CD4-positive, alpha-beta memory T cell (primary cell): ENCODE measurements at regions not wholly inside any gene's neighbourhood (a gene's known extent, or its start where the extent isn't known, plus 50 kb on each side); places are given as distances from the start of the nearest gene placed in this dataset.
"Not testable (repeated sequence)": the region's sequence is repeated elsewhere in the genome, so short reads cannot be mapped to it uniquely, and the experiment has no call there.

Experiments used
- CTCF ChIA-PET: fragments of 350-600 bp; sonication (Branson Sonifier 250); formaldehyde crosslinking; loops from one replicate; lab custom pipeline; 2021; ENCODE audit warnings: inconsistent platforms; ENCODE audit not compliant: partially characterized antibody; lab: Charles Lee
- POLR2A ChIA-PET: fragments of 350-600 bp; sonication (Branson Sonifier 250); formaldehyde crosslinking; loops from one replicate; lab custom pipeline; 2021; ENCODE audit not compliant: partially characterized antibody; lab: Charles Lee
- DNase-seq, 5 donors: peaks; one replicate each; pipeline versions ENCODE4 v3.0.0 to v3.0.0-alpha.2; 2020 to 2022; ENCODE audit warnings: mixed read lengths in 1 of 5
- H3K27ac ChIP-seq: one replicate; pipeline ENCODE4 v1.7.0; 2013; ENCODE audit warnings: low read depth, low read length
- H3K27me3 ChIP-seq: 2 replicates; pipeline ENCODE4 v1.7.0; 2013; ENCODE audit warnings: mild to moderate bottlenecking, low read length, moderate library complexity; ENCODE audit not compliant: insufficient read depth
- H3K36me3 ChIP-seq: 2 replicates; pipeline ENCODE4 v1.7.0; 2013; ENCODE audit warnings: mild to moderate bottlenecking, low read length, moderate library complexity; ENCODE audit not compliant: insufficient read depth
- H3K4me1 ChIP-seq: 2 replicates; pipeline ENCODE4 v1.7.0; 2013; ENCODE audit warnings: mild to moderate bottlenecking, low read length, moderate library complexity; ENCODE audit not compliant: insufficient read depth
- H3K4me3 ChIP-seq, 2 donors: one replicate each; pipeline ENCODE4 v1.7.0; 2013; ENCODE audit warnings: low read length in 2 of 2, mild to moderate bottlenecking in 1 of 2
- H3K9me3 ChIP-seq, 2 donors: one replicate each; pipeline ENCODE4 v1.7.0; 2013; ENCODE audit warnings: low read length in 2 of 2, control low read depth in 1 of 2; ENCODE audit not compliant: control insufficient read depth in 1 of 2
- H3K27ac Mint-ChIP-seq, 7 donors: one replicate each; pipeline ENCODE4 v1.8.0; 2020 to 2021; ENCODE audit warnings: mixed read lengths in 7 of 7, mild to moderate bottlenecking in 6 of 7, inconsistent platforms in 3 of 7, moderate library complexity in 3 of 7
- H3K27me3 Mint-ChIP-seq, 2 donors: one replicate each; pipeline ENCODE4 v1.8.0; 2020 to 2021; ENCODE audit warnings: mixed read lengths in 2 of 2
- H3K36me3 Mint-ChIP-seq, 2 donors: one replicate each; pipeline ENCODE4 v1.8.0; 2020 to 2021; ENCODE audit warnings: mixed read lengths in 2 of 2, inconsistent platforms in 1 of 2, mild to moderate bottlenecking in 1 of 2
- H3K4me1 Mint-ChIP-seq, 4 donors: one replicate each; pipeline ENCODE4 v1.8.0; 2020 to 2021; ENCODE audit warnings: mixed read lengths in 4 of 4, mild to moderate bottlenecking in 1 of 4
- H3K4me3 Mint-ChIP-seq, 8 donors: one replicate each; pipeline ENCODE4 v1.8.0; 2020 to 2021; ENCODE audit warnings: mixed read lengths in 8 of 8, mild to moderate bottlenecking in 7 of 8, moderate library complexity in 6 of 8, inconsistent platforms in 3 of 8
- H3K9me3 Mint-ChIP-seq, 8 donors: one replicate each; pipeline ENCODE4 v1.8.0; 2020 to 2021; ENCODE audit warnings: mixed read lengths in 8 of 8, mild to moderate bottlenecking in 5 of 8, inconsistent platforms in 3 of 8, moderate library complexity in 1 of 8
- intact Hi-C: fragments of 100-400 bp; cut with micrococcal nuclease; formaldehyde crosslinking; loops from one replicate; pipeline ENCODE4 v1.15.1; 2023

DNA sequence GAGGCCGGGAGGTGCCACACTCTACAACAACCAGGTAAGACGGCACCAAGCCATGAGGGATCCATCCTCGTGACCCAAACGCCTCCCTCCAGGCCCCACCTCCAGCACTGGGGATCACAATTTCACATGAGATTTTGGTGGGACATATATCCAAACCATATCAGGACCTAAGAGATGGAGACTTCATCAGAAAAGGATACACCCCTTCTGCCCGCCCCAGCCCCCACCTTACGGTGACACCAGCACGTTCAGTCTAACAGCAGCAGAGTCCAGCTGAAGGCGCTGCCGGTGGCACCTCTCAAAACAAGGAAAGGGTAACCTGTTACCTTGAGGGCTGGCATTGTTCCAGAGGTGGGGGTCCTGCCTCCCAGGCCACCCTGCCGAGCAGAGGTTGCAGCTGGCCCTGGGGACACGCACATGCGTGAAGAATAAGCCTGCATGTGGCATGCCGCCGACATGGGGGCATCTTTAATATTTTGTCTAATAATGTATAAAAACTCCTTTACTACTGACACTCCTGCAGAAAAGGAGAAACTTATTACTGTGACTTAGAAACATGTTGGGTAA, 154.4 kb downstream of the GALR1 start:
- no peaks in the 10 kb centered on the region for H3K4me1 Mint-ChIP-seq
- ChIA-PET CTCF (no interaction called here), POLR2A (no interaction called here)
- Histone ChIP-seq H3K36me3 (no peaks in the 10 kb centered on the region), H3K4me3 (no peak overlapping the region), H3K27ac (no peak overlapping the region), H3K27me3 (no peaks in the 10 kb centered on the region), H3K9me3 (no peaks in the 10 kb centered on the region), H3K4me1 (no peaks in the 10 kb centered on the region)
- no peak overlapping the region for H3K4me3 Mint-ChIP-seq
- H3K36me3 Mint-ChIP-seq, result no peaks in the 10 kb centered on the region
- intact Hi-C loops, result no loop called here
- no peak overlapping the region for H3K27ac Mint-ChIP-seq
- no peak for DNase-seq
- peaks cover 2% of the 10 kb centered on the region in 2 donors for H3K27me3 Mint-ChIP-seq
- no peaks in the 10 kb centered on the region for H3K9me3 Mint-ChIP-seq

DNA sequence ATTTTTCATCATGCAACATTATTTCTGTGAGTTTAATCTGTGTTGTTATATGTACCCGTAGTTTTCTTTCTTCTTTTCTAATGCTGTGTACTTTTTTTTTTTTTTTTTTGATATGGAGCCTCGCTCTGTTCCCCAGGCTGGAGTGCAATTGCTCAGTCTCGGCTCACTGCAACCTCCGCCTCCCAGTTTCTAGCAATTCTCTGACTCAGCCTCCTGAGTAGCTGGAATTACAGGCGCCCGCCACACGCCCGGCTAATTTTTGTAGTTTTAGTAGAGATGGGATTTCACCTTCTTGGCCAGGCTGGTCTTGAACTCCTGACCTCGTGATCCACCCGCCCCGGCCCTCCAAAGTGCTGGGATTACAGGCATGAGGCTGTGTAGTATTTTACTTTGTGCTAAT, 155.4 kb downstream of the GALR1 start:
- Histone ChIP-seq H3K4me1 (no peaks in the 10 kb centered on the region), H3K36me3 (no peaks in the 10 kb centered on the region), H3K4me3 (no peak overlapping the region), H3K9me3 (no peaks in the 10 kb centered on the region), H3K27me3 (no peaks in the 10 kb centered on the region), H3K27ac (no peak overlapping the region)
- POLR2A ChIA-PET, result no interaction called here
- Mint-ChIP-seq H3K27ac (no peak overlapping the region), H3K27me3 (peaks cover 2% of the 10 kb centered on the region in 2 donors), H3K9me3 (no peaks in the 10 kb centered on the region), H3K36me3 (no peaks in the 10 kb centered on the region), H3K4me1 (no peaks in the 10 kb centered on the region), H3K4me3 (no peak overlapping the region)
- CTCF ChIA-PET, result no interaction called here
- DNase-seq, result no peak
- intact Hi-C loops, result no loop called here

DNA sequence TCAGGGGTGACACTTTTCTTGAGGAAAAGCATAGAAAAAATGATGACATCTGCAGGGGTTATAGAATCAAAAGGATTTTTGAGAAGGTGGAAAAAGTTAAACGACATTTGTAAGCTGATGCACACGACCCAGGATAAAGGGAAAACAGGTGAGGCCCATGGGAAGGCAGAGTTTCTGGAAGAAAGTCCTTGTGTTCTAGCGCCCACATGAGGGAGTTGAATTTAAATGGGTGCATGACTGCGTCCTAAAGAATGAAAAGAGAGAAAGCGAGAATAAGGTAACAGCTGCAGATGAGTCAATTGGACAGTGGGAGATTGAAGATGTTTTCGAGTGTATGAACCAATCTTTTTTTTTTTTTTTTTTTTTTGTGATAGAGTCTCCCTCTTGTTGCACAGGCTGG, 158.1 kb downstream of the GALR1 start:
- Histone ChIP-seq H3K27ac (no peak overlapping the region), H3K27me3 (no peaks in the 10 kb centered on the region), H3K4me1 (no peaks in the 10 kb centered on the region), H3K4me3 (no peak overlapping the region), H3K36me3 (no peaks in the 10 kb centered on the region), H3K9me3 (no peaks in the 10 kb centered on the region)
- no peaks in the 10 kb centered on the region for H3K9me3 Mint-ChIP-seq
- no peaks in the 10 kb centered on the region for H3K4me1 Mint-ChIP-seq
- intact Hi-C loops, result no loop called here
- H3K36me3 Mint-ChIP-seq, result no peaks in the 10 kb centered on the region
- H3K27ac Mint-ChIP-seq, result no peak overlapping the region
- ChIA-PET POLR2A (no interaction called here), CTCF (interaction anchor here (0.9 kb wide), 1 partner anchor 411 kb away, joined by 5 read pairs; no protein-coding TSS in a partner anchor)
- DNase-seq, result no peak
- H3K27me3 Mint-ChIP-seq, result peaks cover 2% of the 10 kb centered on the region in 2 donors
- no peak overlapping the region for H3K4me3 Mint-ChIP-seq

DNA sequence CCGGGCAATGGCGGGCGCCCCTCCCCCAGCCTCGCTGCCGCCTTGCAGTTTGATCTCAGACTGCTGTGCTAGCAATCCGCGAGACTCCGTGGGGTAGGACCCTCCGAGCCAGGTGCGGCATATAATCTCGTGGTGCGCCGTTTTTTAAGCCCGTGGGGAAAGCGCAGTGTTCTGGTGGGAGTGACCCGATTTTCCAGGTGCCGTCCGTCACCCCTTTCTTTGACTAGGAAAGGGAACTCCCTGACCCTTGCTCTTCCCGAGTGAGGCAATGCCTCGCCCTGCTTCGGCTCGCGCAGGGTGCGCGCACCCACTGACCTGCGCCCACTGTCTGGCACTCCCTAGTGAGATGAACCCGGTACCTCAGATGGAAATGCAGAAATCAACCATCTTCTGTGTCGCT, 171.9 kb downstream of the GALR1 start:
- H3K27ac ChIP-seq, H3K36me3 Mint-ChIP-seq, DNase-seq, CTCF ChIA-PET, H3K27ac Mint-ChIP-seq, POLR2A ChIA-PET, H3K4me1 Mint-ChIP-seq, H3K9me3 ChIP-seq, H3K9me3 Mint-ChIP-seq, H3K4me3 ChIP-seq, H3K27me3 Mint-ChIP-seq, H3K4me1 ChIP-seq, H3K27me3 ChIP-seq, H3K36me3 ChIP-seq, intact Hi-C loops, H3K4me3 Mint-ChIP-seq: not testable (repeated sequence)

DNA sequence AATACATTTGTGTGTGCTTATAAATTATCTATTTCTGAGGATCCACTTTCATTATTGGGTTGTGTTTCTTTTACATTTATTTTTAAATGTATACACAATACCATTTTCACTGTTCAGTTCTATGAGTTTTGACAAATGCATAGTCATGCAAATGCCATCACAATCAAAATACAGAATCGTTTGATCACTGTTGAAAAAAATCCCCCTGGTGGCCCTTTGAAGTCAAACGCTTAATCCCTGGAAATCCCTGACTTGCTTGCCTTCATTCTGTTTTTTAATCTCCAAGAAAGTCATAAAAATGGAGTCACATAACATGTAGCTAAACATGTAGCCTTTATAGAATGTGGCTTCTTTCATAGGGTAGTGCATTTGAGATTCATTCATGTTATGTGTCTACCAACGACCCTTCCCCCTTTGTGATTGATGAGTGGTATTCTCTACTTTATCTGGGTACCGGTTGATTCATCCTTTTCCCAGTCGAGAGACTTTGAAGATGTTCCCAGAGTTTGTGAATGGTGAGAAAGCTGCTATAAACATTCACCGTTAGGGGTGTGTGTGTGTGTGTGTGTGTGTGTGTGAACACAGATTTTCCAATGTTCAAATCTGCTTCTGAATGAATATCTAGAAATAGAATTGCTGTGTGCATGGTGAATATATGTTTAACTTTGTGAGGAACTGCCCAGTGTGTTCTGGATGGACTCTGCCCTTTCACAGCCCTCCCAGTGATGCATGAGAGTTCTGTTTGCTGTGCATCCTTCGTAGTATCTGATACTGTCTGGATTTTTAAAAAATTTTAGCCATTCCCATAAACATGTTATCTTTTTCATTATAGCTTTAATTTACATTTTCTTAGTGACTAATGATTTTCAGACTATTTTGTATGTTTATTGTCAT, 173.6 kb downstream of the GALR1 start:
- no peaks in the 10 kb centered on the region for H3K36me3 Mint-ChIP-seq
- POLR2A ChIA-PET, result interaction anchor here (0.6 kb wide), 1 partner anchor 543 kb away, joined by 4 read pairs; no protein-coding TSS in a partner anchor
- no peaks in the 10 kb centered on the region for H3K4me1 Mint-ChIP-seq
- no peak overlapping the region for H3K27ac ChIP-seq
- H3K4me3 Mint-ChIP-seq, result no peak overlapping the region
- no peak overlapping the region for H3K4me3 ChIP-seq
- intact Hi-C loops, result no loop called here
- H3K27me3 ChIP-seq, result no peaks in the 10 kb centered on the region
- no peak overlapping the region for H3K27ac Mint-ChIP-seq
- H3K9me3 ChIP-seq, result no peaks in the 10 kb centered on the region
- CTCF ChIA-PET, result no interaction called here
- H3K4me1 ChIP-seq, result no peaks in the 10 kb centered on the region
- peaks cover 0 to 7% (median 2%) of the 10 kb centered on the region in 8 donors for H3K9me3 Mint-ChIP-seq
- no peak for DNase-seq
- peaks cover 3 to 13% of the 10 kb centered on the region in 2 donors for H3K27me3 Mint-ChIP-seq
- no peaks in the 10 kb centered on the region for H3K36me3 ChIP-seq

DNA sequence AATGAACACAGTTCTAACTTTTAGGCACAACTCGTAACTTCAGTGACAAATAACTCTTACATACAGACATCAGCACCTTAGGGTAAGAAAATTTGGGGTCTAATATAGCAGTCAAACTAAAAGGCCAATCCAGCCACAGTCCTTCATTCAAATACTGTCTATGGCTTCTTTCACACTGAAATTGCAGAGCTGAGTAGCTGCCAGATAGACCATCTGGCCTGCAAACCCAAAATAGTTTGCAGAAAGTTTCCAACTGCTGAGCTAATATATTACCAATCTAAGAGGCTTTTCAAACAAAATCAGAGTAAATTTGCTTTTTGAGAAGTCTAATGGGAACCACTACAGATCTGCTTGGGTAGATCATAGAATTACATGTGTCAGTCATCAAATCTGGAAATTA, 183.4 kb downstream of the GALR1 start:
- H3K4me1 Mint-ChIP-seq, result no peaks in the 10 kb centered on the region
- no peak overlapping the region for H3K27ac Mint-ChIP-seq
- Histone ChIP-seq H3K4me1 (no peaks in the 10 kb centered on the region), H3K36me3 (no peaks in the 10 kb centered on the region), H3K27me3 (no peaks in the 10 kb centered on the region), H3K4me3 (no peak overlapping the region), H3K9me3 (no peaks in the 10 kb centered on the region), H3K27ac (no peak overlapping the region)
- H3K9me3 Mint-ChIP-seq, result no peaks in the 10 kb centered on the region
- ChIA-PET CTCF (no interaction called here), POLR2A (no interaction called here)
- DNase-seq, result no peak
- peaks cover 11 to 27% of the 10 kb centered on the region in 2 donors for H3K27me3 Mint-ChIP-seq
- no peak overlapping the region for H3K4me3 Mint-ChIP-seq
- intact Hi-C loops, result no loop called here
- H3K36me3 Mint-ChIP-seq, result no peaks in the 10 kb centered on the region

DNA sequence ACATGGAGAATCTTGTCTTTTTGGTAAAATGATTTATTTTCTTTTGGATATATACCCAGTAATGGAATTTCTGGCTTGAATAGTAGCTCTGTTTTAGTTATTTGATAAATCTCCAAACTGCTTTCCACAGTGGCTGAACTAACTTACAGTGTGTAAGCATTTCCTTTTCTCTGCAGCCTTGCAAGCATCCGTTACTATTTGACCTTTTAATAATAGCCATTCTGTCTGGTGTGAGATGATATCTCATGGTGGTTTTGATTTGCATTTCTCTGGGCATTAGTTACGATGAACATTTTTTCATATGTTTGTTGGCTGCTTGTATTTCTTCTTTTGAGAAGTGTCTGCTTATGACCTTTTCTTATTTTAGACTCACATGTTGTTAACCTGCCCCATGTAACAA, 190.2 kb downstream of the GALR1 start:
- H3K9me3 ChIP-seq, result no peaks in the 10 kb centered on the region
- no peak for DNase-seq
- H3K36me3 Mint-ChIP-seq, result no peaks in the 10 kb centered on the region
- H3K27me3 ChIP-seq, result no peaks in the 10 kb centered on the region
- H3K36me3 ChIP-seq, result no peaks in the 10 kb centered on the region
- POLR2A ChIA-PET, result no interaction called here
- H3K4me1 ChIP-seq, result no peaks in the 10 kb centered on the region
- H3K9me3 Mint-ChIP-seq, result peaks cover 0 to 3% (median 0%) of the 10 kb centered on the region in 8 donors
- H3K4me3 Mint-ChIP-seq, result no peak overlapping the region
- CTCF ChIA-PET, result no interaction called here
- intact Hi-C loops, result no loop called here
- no peaks in the 10 kb centered on the region for H3K4me1 Mint-ChIP-seq
- no peak overlapping the region for H3K4me3 ChIP-seq
- H3K27ac Mint-ChIP-seq, result no peak overlapping the region
- no peak overlapping the region for H3K27ac ChIP-seq
- H3K27me3 Mint-ChIP-seq, result peaks cover 12 to 15% of the 10 kb centered on the region in 2 donors
